ENCODE measurements at regions not wholly inside any gene's neighbourhood (a gene's known extent, or its start where the extent isn't known, plus 50 kb on each side); places are given as distances from the start of the nearest gene placed in this dataset.

- Histone ChIP-seq H3K79me2 (ENCODE audit: insufficient read depth, low read length) (no peaks in the 10 kb centered on the region), H3K4me1 (ENCODE audit: control insufficient read depth in 1 of 2, insufficient read depth in 2 of 2, low read length in 2 of 2) (no peaks in the 10 kb centered on the region), H3K27me3 (ENCODE audit: insufficient read depth, low read length) (peaks cover 34% of the 10 kb centered on the region), H3K27ac (ENCODE audit: low read depth, low read length) (no peak overlapping the region), H3K9me3 (ENCODE audit: control insufficient read depth in 1 of 2, insufficient read depth in 1 of 2, low read depth in 1 of 2, low read length in 2 of 2) (no peaks in the 10 kb centered on the region), H3K9me2 (ENCODE audit: insufficient read depth) (no peaks in the 10 kb centered on the region), H3K4me2 (ENCODE audit: low read length) (no peak overlapping the region), H2AFZ (ENCODE audit: low read depth, low read length, poor library complexity, severe bottlenecking) (no peak overlapping the region), H4K20me1 (ENCODE audit: insufficient read depth) (no peaks in the 10 kb centered on the region), H3K9ac (ENCODE audit: low read length) (no peak overlapping the region), H3K36me3 (ENCODE audit: control insufficient read depth in 1 of 2, insufficient read depth in 2 of 2, low read length in 2 of 2) (no peaks in the 10 kb centered on the region), H3K4me3 (replicated peaks in 1 of 2; ENCODE audit: low read depth in 1 of 2, low read length in 2 of 2) (no peak overlapping the region)
- no peak for TF ChIP-seq YY1 (IDR thresholded peaks at IDR 0.05; ENCODE audit: extremely low read depth, insufficient replicate concordance, low read depth, low read length)
- TF ChIP-seq ZFX (IDR thresholded peaks at IDR 0.05): no peak
- no peak for TF ChIP-seq EGR1 (IDR thresholded peaks at IDR 0.05; ENCODE audit: low read depth)
- TF ChIP-seq ATF3 (IDR thresholded peaks at IDR 0.05): no peak
- TF ChIP-seq POLR2A (IDR thresholded peaks at IDR 0.05; ENCODE audit: borderline replicate concordance, extremely low read depth, insufficient read depth, insufficient read length): no peak
- no peak for TF ChIP-seq MAX (IDR thresholded peaks at IDR 0.05)
- no peak for TF ChIP-seq CTCF (IDR thresholded peaks at IDR 0.05 in 2 of 3, conservative IDR thresholded peaks at IDR 0.05 in 1 of 3; ENCODE audit: borderline replicate concordance in 1 of 3, insufficient read depth in 1 of 3, low read depth in 2 of 3, low read length in 2 of 3)
- DNase-seq (ENCODE audit: low read depth, low spot score) (no peak), ATAC-seq (no peak)
- ChIA-PET RAD21 (ENCODE audit: low non-redundant PET in 1 of 2, low total read pairs in 2 of 2, uncharacterized antibody in 2 of 2, unreplicated experiment in 2 of 2) (no interaction called here), CTCF (no interaction called here), POLR2A (no interaction called here)
- BruUV-seq (replicated peaks): no TSS peak
- intact Hi-C loops (cut with micrococcal nuclease): no loop called here
These were observed 508.5 kb downstream of the RAB38 start for GRCh38 chr11:87666730-87667129.

GRCh38 chr11:87662287-87662686 is 513.0 kb downstream of the RAB38 start:
- Histone ChIP-seq H3K9me2 (ENCODE audit: insufficient read depth) (no peaks in the 10 kb centered on the region), H3K27ac (ENCODE audit: low read depth, low read length) (no peak overlapping the region), H3K9ac (ENCODE audit: low read length) (no peak overlapping the region), H3K9me3 (ENCODE audit: control insufficient read depth in 1 of 2, insufficient read depth in 1 of 2, low read depth in 1 of 2, low read length in 2 of 2) (no peaks in the 10 kb centered on the region), H3K4me1 (ENCODE audit: control insufficient read depth in 1 of 2, insufficient read depth in 2 of 2, low read length in 2 of 2) (no peaks in the 10 kb centered on the region), H3K79me2 (ENCODE audit: insufficient read depth, low read length) (no peaks in the 10 kb centered on the region), H3K27me3 (ENCODE audit: insufficient read depth, low read length) (peaks cover 31% of the 10 kb centered on the region), H3K4me2 (ENCODE audit: low read length) (no peak overlapping the region), H4K20me1 (ENCODE audit: insufficient read depth) (no peaks in the 10 kb centered on the region), H3K4me3 (replicated peaks in 1 of 2; ENCODE audit: low read depth in 1 of 2, low read length in 2 of 2) (no peak overlapping the region), H2AFZ (ENCODE audit: low read depth, low read length, poor library complexity, severe bottlenecking) (no peak overlapping the region), H3K36me3 (ENCODE audit: control insufficient read depth in 1 of 2, insufficient read depth in 2 of 2, low read length in 2 of 2) (no peaks in the 10 kb centered on the region)
- POLR2A ChIA-PET: no interaction called here
- RAD21 ChIA-PET (ENCODE audit: low non-redundant PET in 1 of 2, low total read pairs in 2 of 2, uncharacterized antibody in 2 of 2, unreplicated experiment in 2 of 2): no interaction called here
- no peak for DNase-seq (ENCODE audit: low read depth, low spot score)
- ATAC-seq: no peak
- BruUV-seq (replicated peaks): no TSS peak
- intact Hi-C loops (cut with micrococcal nuclease): no loop called here
- CTCF ChIA-PET: no interaction called here
- TF ChIP-seq EGR1 (IDR thresholded peaks at IDR 0.05; ENCODE audit: low read depth) (no peak), SRF (IDR thresholded peaks at IDR 0.05; ENCODE audit: low read depth) (no peak), MAX (IDR thresholded peaks at IDR 0.05) (no peak), FOSL1 (IDR thresholded peaks at IDR 0.05; ENCODE audit: low read depth) (no peak), ELF1 (IDR thresholded peaks at IDR 0.05; ENCODE audit: borderline replicate concordance, low read depth) (no peak), EZH2 (IDR thresholded peaks at IDR 0.05) (no peak)

Data from HCT116 (cell line).